ENCODE measurements at regions not wholly inside any gene's neighbourhood (a gene's known extent, or its start where the extent isn't known, plus 50 kb on each side); places are given as distances from the start of the nearest gene placed in this dataset.

GRCh38 chr9:13596383-13596970 lies 317.0 kb upstream of the MPDZ start:
- no peak overlapping the region for H3K4me3 ChIP-seq (ENCODE audit: low read depth in 1 of 3, low read length in 3 of 3)
- H3K9ac ChIP-seq (ENCODE audit: low read depth in 1 of 2, low read length in 2 of 2) = no peak overlapping the region
- TF ChIP-seq RAD21 (IDR thresholded peaks at IDR 0.05) (no peak), JUND (IDR thresholded peaks at IDR 0.05) (no peak), YY1 (IDR thresholded peaks at IDR 0.05) (no peak), NR2F2 (IDR thresholded peaks at IDR 0.05) (no peak), FOXA2 (IDR thresholded peaks at IDR 0.05) (no peak), ATF3 (IDR thresholded peaks at IDR 0.05) (no peak), FOXA1 (IDR thresholded peaks at IDR 0.05) (no peak), RXRA (IDR thresholded peaks at IDR 0.05) (no peak)
- no peak overlapping the region for H3K27ac ChIP-seq (ENCODE audit: low read depth in 1 of 2, low read length in 2 of 2)
- no peak for DNase-seq (ENCODE audit: low spot score)
- no peaks in the 10 kb centered on the region for H3K36me3 ChIP-seq (ENCODE audit: control insufficient read depth in 4 of 4, insufficient read depth in 3 of 4, low read depth in 1 of 4, low read length in 3 of 4)
- no peaks in the 10 kb centered on the region for H3K4me1 ChIP-seq (ENCODE audit: control insufficient read depth in 4 of 4, insufficient read depth in 4 of 4, low read length in 3 of 4)
- 72% methylated on average over 4 of the region's 4 CpGs for WGBS
- peaks cover 0 to 3% (median 0%) of the 10 kb centered on the region in 4 donors for H3K27me3 ChIP-seq (ENCODE audit: control insufficient read depth in 4 of 4, insufficient read depth in 4 of 4, low read length in 3 of 4)
- H3K9me3 ChIP-seq (ENCODE audit: control insufficient read depth in 4 of 4, low read length in 3 of 4) = no peaks in the 10 kb centered on the region

DNA sequence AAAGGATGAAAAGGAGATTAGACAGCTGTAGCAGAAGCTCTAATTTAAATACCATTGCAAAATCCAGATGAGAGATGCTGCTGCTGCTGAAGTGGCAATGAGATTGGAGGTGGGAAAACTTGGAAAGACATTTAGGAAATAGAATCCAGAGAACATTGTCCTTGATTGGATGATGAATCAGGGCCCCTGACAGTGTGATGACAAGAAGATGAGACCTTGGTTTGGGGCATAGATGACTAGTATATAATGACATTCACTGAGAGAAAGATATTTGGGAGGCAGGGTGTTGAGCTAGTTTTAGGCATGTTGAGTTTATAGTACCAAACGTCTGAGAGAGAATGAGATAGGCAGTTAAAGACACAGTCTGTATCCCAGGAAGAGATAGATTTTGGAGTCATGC lies 311.5 kb upstream of the MPDZ start:
- H3K27me3 ChIP-seq (ENCODE audit: control insufficient read depth in 4 of 4, insufficient read depth in 4 of 4, low read length in 3 of 4) = no peaks in the 10 kb centered on the region
- 53% methylated on average over 1 of the region's 1 CpG for WGBS
- no peak overlapping the region for H3K27ac ChIP-seq (ENCODE audit: low read depth in 1 of 2, low read length in 2 of 2)

GRCh38 chr9:13589034-13589737 lies 309.7 kb upstream of the MPDZ start:
- Histone ChIP-seq H3K9ac (ENCODE audit: low read depth in 1 of 2, low read length in 2 of 2) (no peak overlapping the region), H3K27ac (ENCODE audit: low read depth in 1 of 2, low read length in 2 of 2) (no peak overlapping the region), H3K4me3 (ENCODE audit: low read depth in 1 of 3, low read length in 3 of 3) (no peak overlapping the region), H3K9me3 (ENCODE audit: control insufficient read depth in 4 of 4, low read length in 3 of 4) (no peaks in the 10 kb centered on the region), H3K36me3 (ENCODE audit: control insufficient read depth in 4 of 4, insufficient read depth in 3 of 4, low read depth in 1 of 4, low read length in 3 of 4) (no peaks in the 10 kb centered on the region), H3K4me1 (ENCODE audit: control insufficient read depth in 4 of 4, insufficient read depth in 4 of 4, low read length in 3 of 4) (peaks cover 0 to 3% (median under 1%) of the 10 kb centered on the region in 4 donors), H3K27me3 (ENCODE audit: control insufficient read depth in 4 of 4, insufficient read depth in 4 of 4, low read length in 3 of 4) (no peaks in the 10 kb centered on the region)
- no peak for DNase-seq (ENCODE audit: low spot score)
- WGBS = 61% methylated on average over 2 of the region's 2 CpGs
- TF ChIP-seq SP1 (IDR thresholded peaks at IDR 0.05) (no peak), EGR1 (IDR thresholded peaks at IDR 0.05; ENCODE audit: low read depth in 2 of 2) (no peak)

More for the DNA sequence above, 311.5 kb upstream of the MPDZ start:
- no peaks in the 10 kb centered on the region for H3K36me3 ChIP-seq (ENCODE audit: control insufficient read depth in 4 of 4, insufficient read depth in 3 of 4, low read depth in 1 of 4, low read length in 3 of 4)
- peaks cover 0 to 3% (median under 1%) of the 10 kb centered on the region in 4 donors for H3K4me1 ChIP-seq (ENCODE audit: control insufficient read depth in 4 of 4, insufficient read depth in 4 of 4, low read length in 3 of 4)
- no peak for DNase-seq (ENCODE audit: low spot score)
- no peaks in the 10 kb centered on the region for H3K9me3 ChIP-seq (ENCODE audit: control insufficient read depth in 4 of 4, low read length in 3 of 4)
- no peak overlapping the region for H3K9ac ChIP-seq (ENCODE audit: low read depth in 1 of 2, low read length in 2 of 2)
- no peak for TF ChIP-seq ATF3 (IDR thresholded peaks at IDR 0.05)
- no peak for TF ChIP-seq RXRA (IDR thresholded peaks at IDR 0.05)
- no peak for TF ChIP-seq NR2F2 (IDR thresholded peaks at IDR 0.05)
- TF ChIP-seq SP1 (IDR thresholded peaks at IDR 0.05) = no peak
- TF ChIP-seq, protein P1, sequence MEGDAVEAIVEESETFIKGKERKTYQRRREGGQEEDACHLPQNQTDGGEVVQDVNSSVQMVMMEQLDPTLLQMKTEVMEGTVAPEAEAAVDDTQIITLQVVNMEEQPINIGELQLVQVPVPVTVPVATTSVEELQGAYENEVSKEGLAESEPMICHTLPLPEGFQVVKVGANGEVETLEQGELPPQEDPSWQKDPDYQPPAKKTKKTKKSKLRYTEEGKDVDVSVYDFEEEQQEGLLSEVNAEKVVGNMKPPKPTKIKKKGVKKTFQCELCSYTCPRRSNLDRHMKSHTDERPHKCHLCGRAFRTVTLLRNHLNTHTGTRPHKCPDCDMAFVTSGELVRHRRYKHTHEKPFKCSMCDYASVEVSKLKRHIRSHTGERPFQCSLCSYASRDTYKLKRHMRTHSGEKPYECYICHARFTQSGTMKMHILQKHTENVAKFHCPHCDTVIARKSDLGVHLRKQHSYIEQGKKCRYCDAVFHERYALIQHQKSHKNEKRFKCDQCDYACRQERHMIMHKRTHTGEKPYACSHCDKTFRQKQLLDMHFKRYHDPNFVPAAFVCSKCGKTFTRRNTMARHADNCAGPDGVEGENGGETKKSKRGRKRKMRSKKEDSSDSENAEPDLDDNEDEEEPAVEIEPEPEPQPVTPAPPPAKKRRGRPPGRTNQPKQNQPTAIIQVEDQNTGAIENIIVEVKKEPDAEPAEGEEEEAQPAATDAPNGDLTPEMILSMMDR (IDR thresholded peaks at IDR 0.05; ENCODE audit: low read depth, low read length, missing input control) = no peak
- TF ChIP-seq, protein P2, sequence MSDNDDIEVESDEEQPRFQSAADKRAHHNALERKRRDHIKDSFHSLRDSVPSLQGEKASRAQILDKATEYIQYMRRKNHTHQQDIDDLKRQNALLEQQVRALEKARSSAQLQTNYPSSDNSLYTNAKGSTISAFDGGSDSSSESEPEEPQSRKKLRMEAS (IDR thresholded peaks at IDR 0.05) = no peak
- H3K4me3 ChIP-seq (ENCODE audit: low read depth in 1 of 3, low read length in 3 of 3) = no peak overlapping the region
